ENCODE measurements at regions not wholly inside any gene's neighbourhood (a gene's known extent, or its start where the extent isn't known, plus 50 kb on each side); places are given as distances from the start of the nearest gene placed in this dataset.
"Not testable (repeated sequence)": the region's sequence is repeated elsewhere in the genome, so short reads cannot be mapped to it uniquely, and the experiment has no call there.

DNA sequence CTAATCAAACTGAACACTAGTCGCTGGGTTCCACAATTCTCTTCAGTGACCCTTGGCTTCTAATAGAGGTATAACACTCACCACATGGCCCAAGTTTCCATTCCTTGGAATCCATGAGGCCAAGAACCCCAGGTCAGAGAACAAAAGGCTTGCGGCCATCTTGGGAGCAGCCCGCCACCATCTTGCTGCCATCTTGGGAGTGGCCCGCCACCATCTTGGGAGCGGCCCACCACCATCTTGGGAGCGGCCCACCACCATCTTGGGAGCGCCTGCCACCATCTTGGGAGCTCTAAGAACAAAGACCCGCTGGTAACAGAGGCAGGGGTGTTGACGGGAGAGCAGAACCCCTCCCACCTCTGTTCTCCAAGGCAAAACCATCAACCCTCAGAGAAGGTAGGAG is 493.4 kb downstream of the MATN1 start:
- DNase-seq = no peak

DNA sequence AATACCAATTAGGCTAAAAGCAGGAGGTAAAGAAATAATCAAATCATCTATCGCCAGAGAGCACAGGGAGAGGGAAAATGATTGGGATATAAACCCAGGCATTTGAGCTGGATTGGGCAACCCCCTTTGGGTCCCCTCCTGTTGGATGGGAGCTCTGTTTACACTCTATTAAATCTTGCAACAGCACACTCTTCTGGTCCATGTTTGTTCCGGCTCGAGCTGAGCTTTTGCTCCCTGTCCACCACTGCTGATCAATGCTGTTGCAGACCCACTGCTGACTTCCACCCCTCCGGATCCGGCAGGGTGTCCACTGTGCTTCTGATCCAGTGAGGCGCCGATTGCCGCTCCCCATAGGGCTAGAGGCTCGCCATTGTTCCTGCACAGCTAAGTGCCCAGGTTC is 493.8 kb downstream of the MATN1 start:
- DNase-seq = no peak

DNA sequence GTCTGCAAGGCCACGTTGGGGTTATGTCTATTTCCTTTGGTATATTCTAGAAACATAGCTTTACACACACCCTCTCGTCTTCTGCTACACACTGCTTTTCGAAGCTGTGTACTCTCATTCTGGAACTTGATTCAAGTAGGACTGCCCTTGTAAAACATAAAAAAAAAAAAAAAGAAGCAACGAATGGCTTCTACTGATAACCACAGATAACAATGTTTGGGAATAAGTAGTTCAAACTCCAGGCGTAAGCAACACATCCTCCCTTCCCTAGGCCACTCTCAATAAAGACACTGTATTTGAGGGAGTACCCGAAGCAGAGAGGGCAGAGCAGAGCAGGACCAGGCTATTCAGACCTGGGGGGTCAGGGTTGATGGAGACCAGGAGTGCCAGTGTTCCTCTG is 496.7 kb downstream of the MATN1 start:
- DNase-seq = no peak

DNA sequence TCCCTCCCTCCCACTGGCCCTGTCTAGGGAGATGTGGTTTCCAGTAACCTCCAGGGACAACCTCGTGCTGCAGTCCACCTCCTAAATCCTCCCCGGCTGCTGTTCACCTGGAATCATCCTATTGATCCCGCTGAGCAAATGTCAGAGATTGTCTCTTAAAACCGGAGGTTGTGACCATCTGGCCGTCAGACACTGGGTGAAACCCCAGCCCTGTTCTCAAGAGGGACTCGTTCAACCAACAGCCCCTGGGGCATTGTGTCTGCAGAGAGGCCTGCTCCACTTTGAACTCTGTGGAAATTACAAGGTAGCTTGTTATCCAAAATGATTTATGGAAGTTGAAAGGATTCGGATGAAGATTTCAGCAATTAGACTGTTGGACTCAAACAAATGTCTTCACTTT is 498.0 kb downstream of the MATN1 start:
- no peak for DNase-seq

DNA sequence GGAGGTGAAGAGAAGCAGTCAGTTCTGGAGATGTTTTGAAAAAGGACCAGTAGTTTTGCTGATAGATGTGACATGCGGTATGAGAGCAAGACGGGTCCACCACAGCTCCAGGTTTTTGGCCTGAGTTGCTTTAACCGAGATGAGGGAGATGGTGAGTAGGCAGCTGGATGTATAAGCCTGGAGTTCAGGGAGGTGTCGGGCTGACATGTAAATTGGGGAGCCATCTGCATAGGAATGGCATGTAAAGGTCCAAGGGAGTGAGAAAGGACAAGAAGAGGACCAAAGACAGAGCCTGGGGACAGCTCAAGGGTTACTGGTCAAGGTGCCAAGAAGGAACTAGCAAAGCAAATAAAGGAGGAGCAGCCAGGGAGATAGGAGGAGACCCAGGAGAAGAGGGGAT is 503.7 kb downstream of the MATN1 start:
- DNase-seq = no peak

DNA sequence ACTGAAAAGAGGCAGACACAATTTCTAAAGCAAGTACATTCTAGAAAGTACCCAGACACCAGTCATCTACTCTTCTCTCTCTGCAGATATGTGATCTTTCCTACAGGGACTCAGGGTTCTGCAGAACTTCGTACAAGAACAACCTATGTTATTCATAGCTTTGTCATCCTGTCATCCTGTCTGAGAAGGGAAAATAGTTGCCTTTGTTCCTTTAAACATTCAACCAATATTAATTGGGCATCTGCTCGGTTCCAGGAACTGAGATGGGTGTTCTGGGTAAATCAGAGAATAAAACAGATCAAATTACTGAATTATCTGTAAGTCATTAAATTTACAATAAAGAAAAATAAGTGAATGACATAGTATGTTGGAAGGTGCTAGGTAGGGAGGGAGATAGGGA is 504.9 kb downstream of the MATN1 start:
- no peak for DNase-seq

DNA sequence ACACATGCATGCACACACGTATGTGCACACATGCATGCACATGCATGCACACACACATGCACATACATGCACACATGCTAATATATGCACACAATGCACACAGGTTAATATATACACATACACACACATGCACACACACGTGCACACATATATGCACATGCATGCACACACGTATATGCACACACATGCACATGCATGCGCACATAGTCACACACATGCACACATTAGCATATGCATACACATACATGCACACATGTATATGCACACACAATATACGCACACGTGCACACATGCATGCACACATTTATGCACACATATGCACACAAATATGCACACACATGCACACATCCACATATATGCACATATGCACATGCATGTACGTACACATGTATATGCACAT is 506.8 kb downstream of the MATN1 start:
- no peak for DNase-seq

DNA sequence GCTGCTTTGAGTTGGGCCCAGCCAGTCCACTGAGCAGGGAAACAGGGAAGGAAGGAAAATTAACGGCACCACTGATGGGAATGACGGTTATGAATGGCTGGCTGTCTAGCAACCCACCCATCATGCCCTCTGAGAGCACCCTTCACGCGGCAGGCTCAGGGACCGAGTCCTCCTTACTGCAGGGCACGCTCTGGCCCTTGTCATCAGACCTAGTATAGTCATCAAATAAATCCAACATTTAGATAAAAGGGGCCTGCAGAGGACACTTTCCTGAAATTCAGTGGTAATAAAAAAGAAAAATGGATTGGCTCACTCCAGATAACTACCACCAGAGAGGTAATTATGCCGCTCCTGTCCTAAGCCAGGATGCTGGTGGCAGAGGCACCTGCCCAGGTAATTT is 509.4 kb downstream of the MATN1 start:
- no peak for DNase-seq

DNA sequence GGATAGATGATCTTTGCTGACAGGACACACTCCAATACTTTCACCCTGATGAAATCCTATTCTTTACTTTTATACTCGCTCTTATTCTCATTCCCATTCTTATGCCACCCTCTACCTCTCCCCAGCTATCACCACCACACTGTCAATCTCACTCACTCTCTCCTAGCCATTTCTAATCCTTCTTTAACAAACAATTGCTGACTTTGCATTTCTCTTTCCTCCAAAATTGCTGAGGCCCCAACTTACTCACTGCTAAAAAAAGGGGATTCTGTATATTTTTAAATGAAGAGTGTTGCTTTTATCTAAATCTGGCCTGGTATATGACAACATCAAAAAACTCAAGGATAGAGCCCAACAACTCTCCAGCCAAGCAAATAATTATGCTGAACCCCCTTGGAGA is 515.4 kb downstream of the MATN1 start:
- not testable (repeated sequence) for DNase-seq

DNA sequence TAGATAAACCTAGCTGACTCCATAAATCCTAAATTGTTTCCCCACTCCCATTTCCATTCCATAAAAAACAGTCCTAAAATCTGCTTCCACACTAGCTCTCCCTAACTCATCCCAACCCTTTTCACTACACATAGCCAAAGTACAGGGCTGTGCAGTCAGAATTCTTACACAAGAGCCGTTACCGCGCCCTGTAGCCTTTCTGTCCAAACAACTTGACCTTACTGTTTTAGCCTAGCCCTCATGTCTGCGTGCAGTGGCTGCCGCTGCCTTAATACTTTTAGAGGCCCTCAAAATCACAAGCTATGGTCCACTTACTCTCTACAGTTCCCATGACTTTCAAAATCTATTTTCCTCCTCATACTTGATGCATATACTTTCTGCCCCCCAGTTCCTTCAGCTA is 516.8 kb downstream of the MATN1 start:
- DNase-seq = not testable (repeated sequence)

DNA sequence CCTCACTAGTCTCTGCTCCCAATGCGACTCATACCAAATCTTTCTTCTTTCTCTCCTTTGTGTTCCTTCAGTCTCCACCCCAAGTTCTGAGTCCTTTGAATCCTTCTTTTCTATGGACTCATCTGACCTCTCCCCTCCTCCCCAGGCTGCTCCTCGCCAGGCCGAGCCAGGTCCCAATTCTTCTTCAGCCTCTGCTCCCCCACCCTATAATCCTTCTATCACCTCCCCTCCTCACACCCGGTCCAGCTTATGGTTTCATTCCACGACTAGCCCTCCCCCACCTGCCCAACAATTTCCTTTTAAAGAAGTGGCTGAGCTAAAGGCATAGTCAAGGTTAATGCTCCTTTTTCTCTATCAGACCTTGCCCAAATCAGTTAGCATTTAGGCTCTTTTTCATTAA is 518.5 kb downstream of the MATN1 start:
- not testable (repeated sequence) for DNase-seq

DNA sequence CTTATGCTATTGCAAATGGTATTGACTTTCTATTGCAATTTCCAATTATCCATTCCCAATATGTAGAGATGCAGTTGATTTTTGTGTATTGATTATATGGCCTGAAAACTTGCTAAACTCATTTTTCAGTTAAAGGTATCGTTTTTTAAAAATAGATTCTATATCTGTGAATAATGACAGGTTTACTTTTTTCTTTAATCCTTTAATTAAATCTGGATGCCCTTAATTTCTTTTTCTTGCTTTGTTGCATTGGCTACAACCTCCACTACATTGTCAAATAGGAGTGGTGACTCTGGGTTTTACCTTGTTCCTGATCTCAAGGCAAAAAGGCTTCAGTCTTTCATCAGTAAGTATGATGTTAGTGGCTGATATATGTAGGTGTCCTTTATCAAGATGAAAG is 522.4 kb downstream of the MATN1 start:
- no peak for DNase-seq

DNA sequence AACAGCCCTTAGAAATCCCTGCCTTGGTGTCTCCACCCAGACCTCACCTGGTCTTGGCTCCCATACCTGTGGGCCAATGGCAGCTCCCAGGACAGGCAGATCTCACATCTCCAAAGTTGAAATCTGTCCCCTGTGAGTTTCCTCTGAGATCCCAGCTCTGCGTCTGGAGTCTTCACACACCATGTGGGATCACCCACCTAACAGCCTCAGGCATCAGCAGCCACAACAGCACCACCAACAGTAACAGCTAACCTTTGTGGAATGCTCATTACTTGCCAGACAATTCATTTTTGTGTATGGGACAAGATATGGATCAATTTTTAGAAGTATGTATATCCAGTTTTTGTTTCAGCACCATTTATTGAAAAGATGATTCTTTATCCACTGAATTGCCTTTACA is 523.2 kb downstream of the MATN1 start:
- DNase-seq = no peak

DNA sequence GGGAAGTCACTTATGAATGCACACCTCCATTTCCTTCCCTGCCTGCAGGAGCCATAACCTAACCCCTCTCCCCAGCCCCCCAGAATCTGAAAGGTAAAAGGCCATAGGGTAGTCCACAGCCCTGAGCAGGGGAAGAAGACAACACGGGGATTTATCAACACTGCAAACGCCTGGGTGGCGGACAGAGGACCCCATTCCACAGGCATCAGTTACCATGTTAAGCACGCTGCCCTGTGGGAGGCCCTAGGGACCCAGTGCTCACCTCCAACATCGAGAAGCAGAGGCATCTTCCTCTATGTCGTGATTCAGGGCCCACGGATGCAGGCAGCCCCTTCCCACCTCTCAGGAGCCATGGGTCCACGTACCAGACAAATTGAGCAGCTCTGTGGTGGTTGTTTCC is 523.8 kb downstream of the MATN1 start:
- DNase-seq = no peak

DNA sequence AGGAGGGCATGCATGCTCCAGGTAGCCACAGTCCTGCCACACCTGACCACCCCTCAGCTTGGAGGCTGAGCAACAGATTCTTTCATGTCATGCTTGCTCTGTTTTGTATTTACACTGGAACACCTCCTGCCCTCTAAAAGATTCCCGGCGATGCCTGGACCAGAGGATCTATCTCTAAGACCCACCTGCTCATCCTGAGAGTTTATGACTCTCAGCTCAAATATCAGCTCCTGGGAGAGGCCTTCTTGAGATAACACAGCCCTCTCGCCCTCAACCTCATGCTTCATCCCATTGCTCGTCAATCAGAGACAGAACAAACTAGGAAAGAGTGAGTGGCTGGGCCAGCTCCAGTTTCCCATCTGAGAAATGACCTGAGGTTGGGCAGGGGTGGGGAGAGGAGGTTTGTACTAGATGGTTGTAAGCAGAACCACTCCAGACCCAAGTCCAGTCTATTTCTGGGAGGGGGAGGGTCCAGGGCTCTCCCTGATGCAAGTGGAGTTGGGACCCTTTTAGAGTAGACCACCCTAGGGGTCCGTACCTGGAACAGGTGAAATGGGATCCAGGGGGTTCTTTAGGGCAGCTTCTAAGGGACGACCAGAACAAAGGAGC is 524.5 kb downstream of the MATN1 start:
- no peak for DNase-seq

DNA sequence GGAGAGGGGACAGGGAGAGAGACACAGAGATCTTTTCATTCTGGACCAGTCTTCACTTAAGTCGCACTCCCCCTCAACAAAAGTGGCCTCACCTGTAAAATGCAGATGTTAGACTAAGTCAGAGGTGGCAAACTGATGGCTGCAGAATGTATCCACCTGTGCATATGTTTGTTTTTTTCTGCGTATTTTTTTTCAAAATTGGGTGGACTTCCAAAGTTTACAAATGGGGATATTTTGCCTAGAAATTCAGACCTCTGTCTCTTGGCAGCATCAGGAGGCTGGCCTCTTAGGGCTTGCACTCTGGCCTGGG is 525.0 kb downstream of the MATN1 start:
- no peak for DNase-seq

DNA sequence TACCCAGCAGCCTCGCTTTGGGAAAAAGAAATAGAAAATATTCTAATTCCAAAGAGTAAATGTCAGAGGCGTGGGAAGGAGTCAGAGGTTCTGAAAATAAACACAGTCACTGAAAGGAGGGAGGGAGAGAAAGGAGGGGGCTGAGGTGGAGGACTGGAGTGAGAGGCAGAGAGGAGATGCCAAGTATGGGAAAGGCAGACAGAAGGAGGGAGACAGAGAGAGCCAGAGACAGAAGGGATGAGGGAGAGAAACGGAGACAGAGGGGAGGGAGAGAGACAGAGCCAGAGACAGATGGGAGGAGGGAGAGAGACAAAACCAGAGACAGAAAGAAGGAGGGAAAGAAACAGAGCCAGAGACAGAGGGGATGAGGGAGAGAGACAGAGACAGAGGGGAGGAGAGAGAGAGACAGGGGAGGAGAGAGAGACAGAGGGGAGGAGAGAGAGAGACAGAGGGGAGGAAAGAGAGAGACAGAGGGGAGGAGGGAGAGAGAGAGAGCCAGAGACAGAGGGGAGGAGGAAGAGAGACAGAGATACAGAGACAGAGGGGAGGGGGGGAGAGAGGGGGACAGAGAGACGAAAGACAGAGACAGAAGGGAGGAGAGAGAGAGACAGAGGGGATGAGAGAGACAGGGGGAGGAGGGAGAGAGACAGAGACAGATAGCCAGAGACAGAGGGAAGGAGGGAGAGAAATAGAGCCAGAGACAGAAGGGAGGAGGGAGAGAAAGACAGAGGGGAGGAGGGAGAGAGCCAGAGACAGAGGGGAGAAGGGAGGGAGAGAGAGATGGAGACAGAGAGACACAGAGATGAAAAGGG is 525.5 kb downstream of the MATN1 start:
- no peak for DNase-seq

DNA sequence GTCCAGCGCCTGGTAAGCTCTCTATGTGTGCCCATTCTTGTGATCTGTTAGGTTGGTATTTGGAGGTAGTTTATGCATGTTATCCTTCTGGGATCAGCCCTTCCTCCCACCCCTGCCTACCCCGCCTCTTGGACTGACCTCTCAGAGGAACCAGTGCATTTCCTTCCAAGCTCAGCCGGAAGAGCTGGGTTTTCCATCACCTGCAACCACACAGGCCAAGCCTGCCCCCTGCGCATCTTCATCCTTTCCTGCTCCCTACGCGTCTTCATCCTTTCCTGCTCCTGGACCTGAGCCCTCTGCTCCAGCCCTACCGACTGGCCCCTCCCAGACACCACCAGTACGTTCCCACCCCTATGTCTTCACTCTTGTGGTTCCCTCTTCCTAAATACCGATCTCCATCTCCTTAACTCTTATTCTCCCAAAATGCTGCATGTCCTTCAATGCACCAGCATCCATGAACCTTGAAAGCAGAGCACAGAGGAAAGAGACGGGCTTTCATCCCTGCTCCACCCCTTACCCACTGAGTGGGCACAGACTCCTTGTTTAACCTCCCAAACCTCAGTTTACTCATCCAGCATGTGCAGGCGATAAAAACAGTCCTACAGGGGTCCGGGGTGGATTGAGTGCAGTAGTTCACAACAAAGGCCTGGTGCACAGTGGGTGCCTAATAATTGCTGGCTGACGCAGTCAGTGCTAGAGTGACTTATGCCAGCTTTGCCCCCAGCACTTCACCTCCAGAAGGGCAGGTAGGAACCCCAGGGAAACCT is 526.3 kb downstream of the MATN1 start:
- no peak for DNase-seq

DNA sequence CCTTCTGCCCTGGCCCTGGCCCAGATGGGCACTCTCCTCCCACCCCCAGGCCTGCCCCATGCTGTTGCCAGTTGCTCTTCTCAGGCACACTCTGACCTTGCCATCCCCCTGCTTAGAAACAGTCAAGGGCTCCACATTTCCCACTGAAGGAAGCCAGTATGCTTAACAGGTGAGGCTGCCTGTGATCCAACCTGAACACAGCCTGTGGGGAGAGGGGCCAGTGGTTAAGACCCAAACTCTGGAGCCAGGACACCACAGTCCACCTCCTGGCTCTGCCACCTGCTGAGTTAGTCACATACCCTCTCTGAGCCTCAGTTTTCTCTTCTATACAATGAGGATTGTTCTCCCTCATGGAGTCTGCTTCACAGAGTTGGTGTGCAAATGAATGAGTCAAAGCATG is 526.9 kb downstream of the MATN1 start:
- DNase-seq = no peak

DNA sequence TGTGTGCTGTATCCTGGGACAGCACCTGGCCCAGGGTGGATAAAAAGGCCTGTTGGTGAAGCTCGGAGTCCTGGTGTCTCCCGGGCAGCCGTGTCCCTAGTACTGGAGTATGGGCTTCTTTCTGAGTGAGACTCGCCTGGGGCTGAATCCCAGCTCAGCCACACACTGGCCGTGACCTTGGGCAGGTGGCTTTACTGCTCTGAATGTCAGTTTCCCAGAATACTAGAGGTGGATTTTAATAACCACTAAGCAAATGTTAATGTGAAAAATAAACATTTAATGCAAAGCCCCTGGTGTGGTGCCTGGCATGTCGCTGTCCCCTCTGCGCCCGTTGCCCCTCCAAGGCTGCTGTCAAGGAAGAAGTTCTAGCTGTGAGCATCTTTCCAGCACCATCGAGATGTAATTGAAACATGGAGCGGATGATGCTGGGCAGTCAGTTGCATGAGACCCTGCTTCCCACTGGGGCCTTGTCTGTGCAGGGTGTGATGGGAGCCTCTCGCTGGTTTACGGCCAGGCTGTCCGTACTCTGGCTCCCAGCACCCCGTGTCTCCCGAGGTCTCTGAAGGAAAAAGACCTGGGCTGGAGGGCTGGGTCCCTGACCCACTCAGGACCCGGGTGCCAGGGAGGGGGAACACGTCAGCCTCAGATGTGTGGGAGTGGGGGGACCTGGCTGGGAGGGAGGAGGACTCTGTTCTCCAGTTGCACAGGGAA is 527.8 kb downstream of the MATN1 start:
- DNase-seq = no peak

DNA sequence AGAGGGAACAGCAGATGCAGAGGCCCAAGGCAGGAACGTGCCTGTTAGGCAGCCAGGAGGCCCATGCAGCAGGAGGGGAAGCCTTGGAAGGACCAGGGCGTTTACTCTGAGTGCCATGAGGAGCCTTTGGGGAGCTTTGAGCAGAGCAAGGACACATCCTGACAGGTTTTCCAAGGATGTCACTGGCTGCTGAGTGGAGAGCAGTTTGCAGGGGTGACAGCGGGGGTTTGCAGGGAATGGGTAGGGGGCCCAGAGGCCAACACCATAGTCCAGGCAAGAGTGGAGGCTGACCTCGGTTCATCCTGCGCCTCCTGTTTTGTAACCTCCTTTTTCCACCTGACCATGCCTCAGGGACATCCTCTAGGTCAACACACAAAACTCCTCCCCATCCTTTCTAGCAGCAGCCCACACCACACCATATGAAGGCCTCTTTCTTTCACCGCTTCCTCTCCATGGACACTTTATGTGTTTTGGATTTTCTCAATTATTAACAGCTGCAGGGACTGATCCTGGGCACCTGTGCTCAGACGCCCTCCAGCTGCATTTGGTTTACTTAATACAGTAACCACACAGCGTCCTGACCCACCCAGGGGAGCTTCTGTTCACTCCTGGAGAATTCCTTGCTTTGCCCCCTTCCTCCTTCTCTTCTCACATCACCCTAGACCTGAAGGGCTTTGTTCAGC is 528.5 kb downstream of the MATN1 start:
- DNase-seq = no peak

DNA sequence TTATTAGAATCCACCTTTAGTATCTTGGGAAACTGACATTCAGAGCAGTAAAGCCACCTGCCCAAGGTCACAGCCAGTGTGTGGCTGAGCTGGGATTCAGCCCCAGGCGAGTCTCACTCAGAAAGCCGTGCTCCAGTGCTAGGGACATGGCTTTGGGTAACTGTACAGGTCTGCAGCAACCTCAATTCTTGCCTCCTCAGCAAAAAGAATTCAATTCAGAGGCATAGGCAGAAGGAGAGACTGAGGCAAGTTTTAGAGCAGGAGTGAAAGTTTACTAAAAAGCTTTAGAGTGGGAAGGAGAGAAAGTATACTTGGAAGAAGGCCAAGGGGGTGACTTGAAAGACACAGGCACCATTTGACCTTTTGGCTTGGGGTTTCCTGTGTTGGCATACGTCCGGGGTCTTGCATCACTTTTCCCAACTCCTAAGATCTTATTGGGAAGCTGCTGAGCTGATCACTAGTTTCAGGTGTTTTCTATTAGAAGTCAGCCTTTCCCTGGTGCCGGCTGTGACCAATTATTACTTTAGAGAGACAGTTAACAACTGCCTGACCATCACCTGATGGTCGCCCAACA is 529.3 kb downstream of the MATN1 start:
- DNase-seq = no peak
